ENCODE measurements at regions not wholly inside any gene's neighbourhood (a gene's known extent, or its start where the extent isn't known, plus 50 kb on each side); places are given as distances from the start of the nearest gene placed in this dataset.

GRCh38 chr4:1497189-1497801, 91.1 kb upstream of the NKX1-1 start:
- no peaks in the 10 kb centered on the region for H3K36me3 ChIP-seq
- H3K9me3 ChIP-seq: no peaks in the 10 kb centered on the region
- DNase-seq: no peak
- no peaks in the 10 kb centered on the region for H3K4me1 ChIP-seq
- TF ChIP-seq POLR2A (IDR thresholded peaks at IDR 0.05): no peak
- TF ChIP-seq CTCF (IDR thresholded peaks at IDR 0.05): no peak
- TF ChIP-seq EP300 (IDR thresholded peaks at IDR 0.05): no peak
- TF ChIP-seq POLR2AphosphoS5 (IDR thresholded peaks at IDR 0.05): no peak
- WGBS, 2 donors: 69 to 76% methylated on average over 7 of the region's 7 CpGs
- no peak overlapping the region for H3K27ac ChIP-seq
- H3K4me3 ChIP-seq: no peak overlapping the region
- intact Hi-C loops (cut with DNase I): no loop called here
- peaks cover 0 to 50% (median 10%) of the 10 kb centered on the region in 3 donors for H3K27me3 ChIP-seq

GRCh38 chr4:1496116-1496642, 89.9 kb upstream of the NKX1-1 start:
- Histone ChIP-seq H3K4me1 (no peaks in the 10 kb centered on the region), H3K27me3 (peaks cover 0 to 53% (median 11%) of the 10 kb centered on the region in 3 donors), H3K36me3 (no peaks in the 10 kb centered on the region), H3K4me3 (no peak overlapping the region), H3K9me3 (no peaks in the 10 kb centered on the region), H3K27ac (no peak overlapping the region)
- no peak for TF ChIP-seq EP300 (IDR thresholded peaks at IDR 0.05)
- TF ChIP-seq CTCF (IDR thresholded peaks at IDR 0.05): no peak
- TF ChIP-seq POLR2AphosphoS5 (IDR thresholded peaks at IDR 0.05): no peak
- no peak for TF ChIP-seq POLR2A (IDR thresholded peaks at IDR 0.05)
- 76 to 79% methylated on average over 9 of the region's 9 CpGs for WGBS, 2 donors
- intact Hi-C loops (cut with DNase I): no loop called here
- DNase-seq: no peak

GRCh38 chr4:1495416-1496115, 89.3 kb upstream of the NKX1-1 start:
- peak; percentile 57 for DNase-seq
- 73 to 80% methylated on average over 34 of the region's 34 CpGs for WGBS, 2 donors

More at GRCh38 chr4:1495416-1496115, 89.3 kb upstream of the NKX1-1 start:
- no peaks in the 10 kb centered on the region for H3K9me3 ChIP-seq
- TF ChIP-seq CTCF (IDR thresholded peaks at IDR 0.05) (no peak), EP300 (IDR thresholded peaks at IDR 0.05) (no peak), POLR2A (IDR thresholded peaks at IDR 0.05) (no peak), POLR2AphosphoS5 (IDR thresholded peaks at IDR 0.05) (no peak)
- no peak overlapping the region for H3K27ac ChIP-seq
- no peaks in the 10 kb centered on the region for H3K36me3 ChIP-seq
- intact Hi-C loops (cut with DNase I): no loop called here
- H3K4me1 ChIP-seq: no peaks in the 10 kb centered on the region
- no peak overlapping the region for H3K4me3 ChIP-seq
- peaks cover 1 to 59% (median 17%) of the 10 kb centered on the region in 3 donors for H3K27me3 ChIP-seq
